Activated CD8-positive, alpha-beta memory T cell treated with anti-CD3 and anti-CD28 coated beads, Interleukin-2, amount 50 U/mL, for 48 hours (primary cell): ENCODE measurements at regions not wholly inside any gene's neighbourhood (a gene's known extent, or its start where the extent isn't known, plus 50 kb on each side); places are given as distances from the start of the nearest gene placed in this dataset.
"Not testable (repeated sequence)": the region's sequence is repeated elsewhere in the genome, so short reads cannot be mapped to it uniquely, and the experiment has no call there.

ENCODE experiments used
- DNase-seq: peaks from one replicate; pipeline ENCODE4 v3.0.0-alpha.2; 2020

DNA sequence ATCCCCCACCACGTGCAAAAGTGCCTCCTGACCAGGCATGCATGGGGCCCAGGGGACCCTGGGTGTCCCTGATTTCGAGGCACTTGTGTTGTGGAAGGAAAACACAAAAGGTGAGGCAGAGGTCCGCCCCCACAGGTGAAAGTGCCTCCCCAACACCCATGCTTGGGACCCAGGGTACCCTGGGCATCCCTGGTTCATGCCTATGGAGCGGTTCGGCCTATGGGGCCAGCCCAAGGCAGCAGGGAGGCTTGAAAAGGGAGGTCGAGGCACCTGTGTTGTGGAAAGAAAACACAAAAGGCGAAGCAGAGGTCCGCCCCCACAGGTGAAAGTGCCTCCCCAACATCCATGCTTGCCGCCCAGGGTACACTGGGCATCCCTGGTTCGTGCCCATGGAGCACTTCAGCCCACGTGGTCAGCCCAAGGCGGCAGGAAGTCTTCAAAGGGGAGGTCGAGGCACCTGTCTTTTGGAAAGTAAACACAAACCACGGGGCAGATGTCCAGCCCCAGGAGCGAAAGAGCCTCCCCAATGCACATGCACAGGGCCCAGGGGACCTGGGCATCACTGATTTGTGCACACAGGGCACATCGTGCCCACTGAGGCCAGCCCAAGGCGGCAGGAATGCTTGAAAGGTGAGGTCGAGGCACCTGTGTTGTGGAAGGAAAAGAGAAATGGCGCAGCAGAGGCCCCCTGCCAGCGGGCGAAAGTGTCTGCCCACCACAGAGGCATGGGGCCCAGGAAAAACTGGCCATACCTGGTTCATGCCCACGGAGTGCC, 375.5 kb downstream of the ALG10 start:
- DNase-seq: peak; percentile 32

DNA sequence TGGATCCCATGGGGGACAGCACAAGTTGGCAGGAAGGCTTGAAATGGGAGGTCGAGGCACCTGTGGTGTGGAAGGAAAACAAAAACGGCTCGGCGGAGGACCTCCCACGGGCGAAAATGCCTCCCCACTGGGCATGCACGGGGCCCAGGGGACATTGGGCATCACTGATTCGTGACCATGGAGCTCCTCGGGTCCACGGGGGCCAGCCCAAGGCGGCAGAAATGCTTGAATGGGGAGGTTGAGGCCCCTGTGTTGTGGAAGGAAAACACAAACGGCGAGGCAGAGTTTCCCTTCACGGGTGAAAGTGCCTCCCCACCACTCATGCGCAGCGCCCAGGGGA, 376.0 kb downstream of the ALG10 start:
- no peak for DNase-seq

DNA sequence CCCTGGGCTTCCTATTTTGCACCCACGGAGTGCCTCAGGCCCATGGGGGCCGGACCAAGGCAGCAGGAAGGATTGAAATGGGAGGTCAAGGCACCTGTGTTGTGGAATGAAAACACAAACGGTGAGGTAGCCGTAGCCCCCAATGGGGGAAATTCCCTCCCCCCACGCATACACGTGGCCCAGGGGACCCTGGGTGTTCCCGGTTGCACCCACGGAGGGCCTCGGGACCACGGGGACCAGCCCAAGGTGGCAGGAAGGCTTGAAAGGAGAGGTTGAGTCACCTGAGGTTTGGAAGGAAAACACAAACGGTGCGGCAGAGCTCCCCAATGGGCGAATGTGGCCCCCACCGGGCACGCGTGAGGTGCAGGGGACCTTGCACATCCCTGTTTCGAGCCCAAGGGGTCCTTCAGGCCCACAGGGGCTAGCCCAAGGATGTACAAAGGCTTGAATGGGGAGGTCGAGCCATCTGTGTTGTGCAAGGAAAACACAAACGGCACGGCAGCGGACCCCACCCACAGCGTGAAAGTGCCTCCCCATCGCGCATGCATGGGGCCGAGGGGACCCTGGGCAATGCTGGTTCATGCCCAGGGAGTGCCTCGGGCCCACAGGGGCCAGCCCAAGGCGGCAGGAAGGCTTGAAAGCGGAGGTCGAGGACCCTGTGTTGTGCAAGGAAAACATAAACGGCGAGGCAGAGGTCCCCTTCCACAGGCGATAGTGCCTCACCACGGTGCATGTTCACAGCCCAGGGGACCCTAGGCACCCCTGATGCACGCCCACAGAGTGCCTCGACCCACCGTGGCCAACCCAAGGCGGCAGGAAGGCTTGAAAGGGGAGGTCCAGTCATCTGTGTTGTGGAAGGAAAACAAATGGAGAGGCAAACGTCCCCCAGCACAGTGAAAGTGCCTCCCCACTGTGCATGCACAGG, 376.7 kb downstream of the ALG10 start:
- DNase-seq: peak; percentile 30

DNA sequence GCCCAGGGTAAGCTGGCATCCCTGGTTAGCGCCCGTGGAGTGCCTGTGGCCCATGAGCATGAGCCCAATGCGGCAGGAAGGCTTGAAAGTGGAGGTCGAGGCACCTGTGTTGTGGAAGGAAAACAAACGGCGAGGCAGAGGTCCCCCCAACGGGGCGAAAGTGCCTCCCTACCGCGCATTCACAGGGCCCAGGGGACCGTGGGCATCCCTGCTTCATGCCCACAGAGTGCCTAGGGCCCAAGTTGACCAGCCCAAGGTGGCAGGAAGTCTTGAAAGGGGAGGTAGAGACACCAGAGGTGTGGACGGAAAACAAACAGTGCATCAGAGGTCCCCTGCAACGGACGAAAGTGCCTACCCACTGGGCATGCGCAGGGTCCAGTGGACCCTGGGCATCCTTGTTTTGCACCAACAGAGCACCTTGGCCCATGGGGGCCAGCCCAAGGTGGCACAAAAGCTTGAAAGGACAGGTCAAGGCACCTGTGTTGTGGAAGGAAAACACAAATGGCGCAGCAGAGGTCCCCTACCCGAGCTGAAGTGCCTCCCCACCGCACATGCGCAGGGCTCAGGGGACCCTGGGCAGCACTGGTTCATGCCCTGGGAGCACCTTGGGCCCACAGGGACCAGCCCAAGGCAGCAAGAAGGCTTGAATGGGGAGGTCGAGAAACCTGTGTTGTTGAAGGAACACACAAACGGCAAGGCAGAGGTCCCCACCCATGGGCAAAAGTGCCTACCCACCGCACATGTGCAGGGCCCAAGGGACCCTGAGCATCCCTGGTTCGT, 377.5 kb downstream of the ALG10 start:
- DNase-seq: peak; percentile 23

DNA sequence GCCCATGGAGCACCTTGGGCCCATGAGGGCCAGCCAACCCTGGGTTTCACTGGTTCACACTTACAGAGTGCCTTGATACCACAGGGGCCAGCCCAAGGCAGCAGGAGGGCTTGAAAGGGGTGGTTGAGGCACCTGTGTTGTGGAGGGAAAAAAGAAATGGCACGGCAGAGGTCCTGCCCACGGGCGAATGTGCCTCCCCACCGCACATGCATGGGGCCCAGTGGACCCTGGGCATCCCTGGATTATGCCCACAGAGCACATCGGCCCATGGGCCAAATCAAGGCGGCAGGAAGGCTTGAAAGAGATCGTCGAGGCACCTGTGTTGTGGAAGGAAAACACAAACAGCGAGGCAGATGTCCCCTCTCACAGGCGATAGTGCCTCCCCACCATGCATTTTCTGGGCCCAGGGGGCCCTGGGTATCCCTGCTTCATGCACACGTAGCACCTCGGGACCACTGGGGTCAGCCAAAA, 378.1 kb downstream of the ALG10 start:
- peak; percentile 0 for DNase-seq

DNA sequence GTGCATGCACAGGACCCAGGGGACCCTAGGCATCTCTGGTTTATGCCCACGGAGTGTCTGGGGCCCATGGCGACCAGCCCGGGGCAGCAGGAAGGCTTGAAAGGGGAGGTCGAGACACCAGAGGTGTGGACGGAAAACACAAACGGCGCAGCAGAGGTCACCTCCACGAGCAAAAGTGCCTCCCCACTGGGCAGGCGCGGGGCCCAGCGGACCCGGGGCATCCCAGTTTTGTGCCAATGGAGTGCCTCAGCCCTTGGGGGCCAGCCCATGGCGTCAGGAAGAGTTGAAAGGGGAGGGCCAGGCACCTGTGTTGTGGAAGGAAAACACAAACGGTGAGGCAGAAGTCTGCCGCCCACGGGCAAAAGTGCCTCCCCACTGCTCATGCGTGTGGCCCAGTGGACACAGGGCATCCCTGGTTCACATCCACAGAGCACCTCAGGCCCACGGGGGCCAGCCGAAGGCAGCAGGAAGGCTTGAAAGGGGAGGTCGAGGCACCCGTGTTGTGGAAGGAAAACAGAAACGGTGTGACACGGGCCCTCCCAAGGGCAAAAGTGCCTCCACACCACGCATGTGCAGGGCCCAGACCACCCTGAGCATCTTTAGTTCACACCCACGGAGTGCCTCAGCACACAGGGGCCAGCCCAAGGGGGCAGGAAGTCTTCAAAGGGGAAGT, 378.8 kb downstream of the ALG10 start:
- DNase-seq: peak; percentile 29

DNA sequence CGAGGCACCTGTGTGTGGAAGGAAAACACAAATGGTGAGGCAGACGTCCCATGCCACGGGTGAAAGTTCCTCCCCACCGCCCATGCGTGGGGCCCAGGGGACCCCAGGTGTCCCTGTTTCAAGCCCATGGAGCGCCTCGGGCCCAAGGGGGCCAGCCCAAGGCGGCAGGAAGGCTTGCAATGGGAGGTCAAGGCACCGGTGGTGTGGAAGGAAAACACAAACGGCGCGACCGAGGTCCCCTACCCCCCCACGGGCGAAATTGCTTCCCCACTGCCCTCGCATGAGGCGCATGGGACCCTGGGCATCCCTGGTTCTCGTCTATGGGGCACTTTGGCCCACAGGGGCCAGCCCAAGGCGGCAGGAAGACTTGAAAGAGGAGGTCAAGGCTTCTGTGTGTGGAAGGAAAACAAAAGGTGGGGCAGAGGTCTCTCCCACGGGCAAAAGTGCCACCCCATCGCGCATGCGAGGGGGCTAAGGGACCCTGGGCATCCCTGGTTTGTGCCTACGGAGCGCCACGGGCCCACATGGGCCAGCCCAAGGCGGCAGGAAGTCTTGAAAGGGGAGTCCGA, 379.4 kb downstream of the ALG10 start:
- peak; percentile 6 for DNase-seq

DNA sequence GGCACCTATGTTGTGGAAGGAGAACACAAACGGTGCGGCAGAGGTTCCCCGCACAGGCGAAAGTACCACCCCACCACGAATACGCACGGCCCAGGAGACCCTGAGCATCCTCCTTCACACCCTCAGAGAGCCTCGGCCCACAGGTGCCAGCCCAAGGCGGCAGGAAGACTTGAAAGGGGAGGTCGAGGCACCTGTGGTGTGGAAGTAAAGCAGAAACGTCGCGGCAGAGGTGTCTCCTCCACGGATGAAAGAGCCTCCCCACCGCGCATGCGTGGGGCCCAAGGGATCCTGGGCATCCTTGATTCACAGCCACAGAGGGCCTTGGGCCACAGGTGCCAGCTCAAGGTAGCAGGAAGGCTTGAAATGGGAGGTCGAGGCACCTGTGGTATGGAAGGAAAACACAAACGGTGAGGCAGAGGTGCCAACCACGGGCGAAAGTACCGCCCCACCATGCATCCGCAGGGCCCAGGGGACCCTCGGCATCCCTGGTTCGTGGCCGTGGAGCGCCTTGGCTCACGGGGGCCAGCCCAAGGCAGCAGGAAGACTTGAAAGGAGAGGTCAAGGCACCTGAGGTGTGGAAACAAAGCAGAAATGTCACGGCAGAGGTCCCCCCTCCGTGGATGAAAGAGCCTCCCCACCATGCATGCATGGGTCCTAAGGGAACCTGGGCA, 380.1 kb downstream of the ALG10 start:
- peak; percentile 10 for DNase-seq

DNA sequence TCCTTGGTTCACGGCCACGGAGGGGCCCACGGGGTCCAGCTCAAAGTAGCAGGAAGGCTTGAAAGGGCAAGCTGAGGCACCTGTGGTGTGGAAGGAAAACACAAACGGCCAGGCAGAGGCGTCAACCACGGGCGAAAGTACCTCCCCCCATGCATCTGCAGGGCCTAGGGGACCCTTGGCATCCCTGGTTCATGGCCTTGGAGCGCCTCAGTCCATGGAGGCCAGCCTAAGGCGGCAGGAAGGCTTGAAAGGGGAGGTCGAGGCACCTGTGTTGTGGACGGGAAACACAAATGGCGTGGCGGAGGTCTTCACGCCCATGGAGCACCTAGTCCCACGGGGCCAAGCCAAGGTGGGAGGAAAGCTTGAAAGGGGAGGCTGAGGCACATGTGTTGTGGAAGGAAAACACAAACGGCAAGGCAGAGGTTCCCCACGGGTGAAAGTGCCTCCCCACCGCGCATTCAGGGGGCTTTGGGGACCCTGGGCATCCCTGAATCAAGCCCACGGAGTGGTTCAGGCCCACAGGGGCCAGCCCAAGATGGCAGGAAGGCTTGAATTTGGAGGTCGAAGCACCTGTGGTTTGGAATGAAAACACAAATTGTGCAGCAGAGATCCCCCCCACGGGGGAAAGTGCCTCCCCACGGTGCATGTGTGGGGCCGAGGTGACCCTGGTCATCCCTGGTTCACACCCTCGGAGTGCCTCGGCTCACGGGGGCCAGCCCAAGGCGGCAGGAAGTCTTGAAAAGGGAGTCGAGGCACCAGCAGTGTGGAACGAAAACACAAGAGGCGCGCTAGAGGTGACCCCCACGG, 380.8 kb downstream of the ALG10 start:
- peak; percentile 15 for DNase-seq

DNA sequence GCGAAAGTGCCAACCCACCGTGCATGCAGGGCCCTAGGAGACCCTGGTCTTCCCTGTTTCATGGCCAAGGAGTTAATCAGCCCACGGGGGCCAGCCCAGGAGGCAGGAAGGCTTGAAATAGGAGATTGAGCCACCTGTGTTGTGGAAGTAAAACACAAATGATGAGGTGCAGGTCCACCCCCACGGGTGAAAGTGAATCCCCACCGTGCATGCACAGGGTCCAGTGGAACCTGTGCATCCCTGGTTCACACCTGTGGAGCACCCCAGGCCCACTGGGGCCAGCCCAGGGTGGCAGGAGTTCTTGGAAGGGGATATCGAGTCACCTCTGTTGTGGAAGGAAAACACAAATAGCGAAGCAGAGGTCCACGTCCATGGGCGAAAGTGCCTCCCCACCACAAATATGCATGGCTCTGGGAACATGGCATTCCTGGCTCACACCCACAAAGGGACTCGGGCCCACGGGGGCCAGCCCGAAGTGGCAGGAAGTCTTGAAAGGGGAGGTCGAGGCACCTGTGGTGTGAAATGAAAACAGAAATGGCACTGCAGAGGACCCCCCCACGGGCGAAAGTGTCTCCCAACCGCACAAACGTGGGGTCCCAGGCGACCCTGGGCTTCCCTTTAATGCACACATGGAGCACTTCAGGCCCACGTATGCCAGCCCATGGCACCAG, 381.5 kb downstream of the ALG10 start:
- DNase-seq: peak; percentile 29

DNA sequence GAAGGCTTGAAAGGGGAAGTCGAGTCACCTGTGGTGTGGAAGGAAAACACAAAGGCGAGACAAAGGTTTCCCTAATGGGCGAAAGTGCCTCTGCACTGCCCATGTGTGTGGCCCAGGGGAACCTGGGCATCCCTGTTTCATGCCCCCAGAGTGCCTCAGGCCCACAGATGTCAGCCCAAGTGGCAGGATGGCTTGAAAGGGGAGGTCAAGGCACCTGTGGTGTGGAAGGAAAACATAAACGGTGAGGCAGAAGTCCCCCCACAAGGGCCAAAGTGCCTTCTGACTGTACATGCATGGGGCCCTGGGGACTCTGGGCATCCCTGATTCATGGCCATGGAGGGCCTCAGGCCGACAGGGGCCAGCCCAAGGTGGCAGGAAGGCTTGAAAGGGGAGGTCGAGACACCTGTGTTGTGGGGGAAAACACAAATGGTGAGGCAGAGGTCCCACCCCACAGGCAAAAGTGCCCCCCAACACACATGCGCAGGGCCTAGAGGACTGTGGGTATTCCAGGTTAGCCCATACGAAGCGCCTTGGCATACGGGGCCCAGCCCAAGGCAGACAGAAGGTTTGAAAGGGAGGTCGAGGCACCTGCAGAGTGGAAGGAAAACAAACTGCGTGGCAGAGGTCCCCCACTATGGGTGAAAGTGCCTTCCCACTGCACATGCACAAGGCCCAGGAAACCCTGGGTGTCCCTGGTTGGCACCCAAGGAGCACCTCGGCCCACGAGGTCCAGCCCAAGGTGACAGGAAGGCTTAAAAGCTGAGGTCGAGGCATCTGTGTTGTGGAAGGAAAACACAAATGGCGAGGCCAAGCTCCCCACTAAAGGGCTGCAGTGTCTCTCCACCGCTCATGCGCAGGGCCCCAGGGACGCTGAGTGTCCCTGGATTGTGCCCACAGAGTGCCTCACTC, 382.3 kb downstream of the ALG10 start:
- DNase-seq: peak; percentile 12

DNA sequence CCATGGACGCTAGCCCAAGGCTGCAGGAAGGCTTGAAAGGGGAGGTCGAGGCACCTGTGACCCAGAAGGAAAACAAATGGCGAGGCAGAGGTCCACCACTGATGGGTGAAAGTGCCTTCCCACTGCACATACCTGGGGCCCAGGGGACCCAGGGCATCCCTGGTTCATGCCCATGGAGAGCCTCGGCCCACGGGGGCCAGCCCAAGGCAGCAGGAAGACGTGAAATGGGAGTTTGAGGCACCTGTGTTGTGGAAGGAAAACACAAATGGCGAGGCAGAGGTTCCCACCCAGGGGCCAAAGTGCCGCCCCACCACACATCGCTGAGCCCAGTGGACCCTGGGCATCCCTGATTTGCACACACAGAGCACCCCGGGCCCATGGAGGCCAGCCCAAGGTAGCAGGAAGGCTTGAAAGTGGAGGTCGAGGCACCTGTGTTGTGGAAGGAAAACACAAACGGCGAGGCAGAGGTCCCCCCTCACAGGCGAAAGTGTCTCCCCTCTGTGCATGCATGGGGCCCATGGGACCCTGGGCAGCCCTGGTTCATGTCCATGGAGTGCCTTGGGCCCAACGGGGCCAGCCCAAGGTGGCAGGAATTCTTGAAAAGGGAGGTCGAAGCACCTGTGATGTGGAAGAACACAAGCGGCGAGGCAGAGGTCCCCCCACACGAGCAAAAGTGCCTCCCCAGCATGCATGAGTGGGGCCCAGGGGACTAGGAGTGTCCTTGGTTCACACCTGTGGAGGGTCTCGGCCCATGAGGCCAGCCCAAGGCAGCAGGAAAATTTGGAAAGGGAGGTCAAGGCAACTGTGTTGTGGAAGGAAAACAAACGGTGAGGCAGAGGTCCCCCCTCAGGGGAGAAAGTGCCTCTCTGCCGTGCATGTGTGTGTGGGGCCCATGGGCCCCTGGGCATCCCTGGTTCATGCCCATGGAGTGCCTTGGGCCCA, 383.3 kb downstream of the ALG10 start:
- DNase-seq: peak; percentile 20

DNA sequence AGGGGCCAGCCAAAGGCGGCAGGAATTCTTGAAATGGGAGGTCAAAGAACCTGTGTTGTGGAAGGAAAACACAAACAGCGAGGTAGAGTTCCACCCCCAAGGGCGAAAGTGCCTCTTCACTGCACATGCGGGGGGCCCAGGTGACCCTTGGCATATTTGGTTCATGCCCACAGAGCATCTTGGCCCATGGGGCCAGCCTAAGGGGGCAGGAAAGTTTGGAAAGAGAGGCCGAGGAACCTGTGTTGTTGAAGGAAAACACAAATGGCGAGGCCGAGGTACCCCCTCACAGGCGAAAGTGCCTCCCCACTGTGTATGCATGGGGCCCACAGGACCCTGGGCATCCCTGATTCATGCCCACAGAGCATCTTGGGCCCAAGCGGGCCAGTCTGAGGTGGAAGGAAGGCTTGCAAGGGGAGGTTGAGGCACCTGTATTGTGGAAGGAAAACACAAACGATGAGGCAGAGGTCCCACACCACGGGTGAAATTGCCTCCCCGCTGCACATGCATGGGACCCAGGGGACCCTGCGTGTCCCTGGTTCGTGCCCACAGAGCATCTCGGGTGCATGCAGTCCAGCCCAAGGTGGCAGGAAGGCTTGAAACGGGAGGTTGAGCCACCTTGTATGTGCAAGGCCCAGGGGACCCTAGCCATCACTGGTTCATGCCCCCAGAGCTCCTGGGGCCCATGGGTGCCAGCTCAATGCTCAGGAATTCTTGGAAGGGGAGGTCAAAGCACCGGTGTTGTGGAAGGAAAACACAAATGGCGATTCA, 384.1 kb downstream of the ALG10 start:
- peak; percentile 10 for DNase-seq

DNA sequence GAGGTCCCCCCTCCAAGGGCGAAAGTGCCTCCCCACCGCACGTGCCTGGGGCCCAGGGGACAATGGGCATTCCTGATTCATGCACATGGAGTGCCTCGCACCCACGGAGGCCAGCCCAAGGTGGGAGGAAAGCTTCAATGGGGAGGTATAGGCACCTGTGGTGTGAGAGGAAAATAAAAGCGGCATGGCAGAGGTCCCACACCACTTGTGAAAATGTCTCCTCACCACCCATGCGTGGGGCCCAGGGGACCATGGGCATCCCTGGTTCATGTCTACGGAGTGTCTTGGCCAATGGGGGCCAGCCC, 384.7 kb downstream of the ALG10 start:
- no peak for DNase-seq

DNA sequence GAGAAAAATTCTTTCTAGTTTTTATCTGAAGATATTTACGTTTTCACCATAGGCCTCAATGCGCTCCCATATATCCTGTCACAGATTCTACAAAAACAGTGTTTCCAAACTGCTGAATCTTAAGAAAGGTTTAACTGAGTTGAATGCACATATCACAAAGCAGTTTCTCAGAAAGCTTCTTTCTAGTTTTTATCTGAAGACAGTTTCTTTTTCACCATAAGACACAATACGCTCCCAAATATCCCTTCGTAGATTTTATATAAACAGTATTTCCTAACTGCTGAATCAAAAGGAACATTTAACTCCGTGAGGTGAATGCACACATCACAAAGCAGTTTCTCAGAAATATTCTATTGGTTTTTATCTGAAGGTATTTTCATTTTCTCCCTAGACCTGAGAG, 385.5 kb downstream of the ALG10 start:
- no peak for DNase-seq

DNA sequence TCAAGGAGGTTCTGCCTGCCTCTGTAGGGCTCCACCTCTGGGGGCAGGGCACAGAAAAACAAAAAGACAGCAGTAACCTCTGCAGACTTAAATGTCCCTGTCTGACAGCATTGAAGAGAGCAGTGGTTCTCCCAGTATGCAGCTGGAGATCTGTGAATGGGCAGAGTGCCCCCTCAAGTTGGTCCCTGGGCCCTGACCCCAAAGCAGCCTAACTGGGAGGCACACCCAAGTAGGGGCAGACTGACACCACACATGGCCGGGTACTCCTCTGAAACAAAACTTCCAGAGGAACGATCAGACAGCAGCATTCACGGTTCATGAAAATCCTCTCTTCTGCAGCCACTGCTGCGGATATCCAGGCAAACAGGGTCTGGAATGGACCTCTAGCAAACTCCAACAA, 409.2 kb downstream of the ALG10 start:
- DNase-seq: not testable (repeated sequence)
